ENCODE measurements at regions not wholly inside any gene's neighbourhood (a gene's known extent, or its start where the extent isn't known, plus 50 kb on each side); places are given as distances from the start of the nearest gene placed in this dataset.

DNA sequence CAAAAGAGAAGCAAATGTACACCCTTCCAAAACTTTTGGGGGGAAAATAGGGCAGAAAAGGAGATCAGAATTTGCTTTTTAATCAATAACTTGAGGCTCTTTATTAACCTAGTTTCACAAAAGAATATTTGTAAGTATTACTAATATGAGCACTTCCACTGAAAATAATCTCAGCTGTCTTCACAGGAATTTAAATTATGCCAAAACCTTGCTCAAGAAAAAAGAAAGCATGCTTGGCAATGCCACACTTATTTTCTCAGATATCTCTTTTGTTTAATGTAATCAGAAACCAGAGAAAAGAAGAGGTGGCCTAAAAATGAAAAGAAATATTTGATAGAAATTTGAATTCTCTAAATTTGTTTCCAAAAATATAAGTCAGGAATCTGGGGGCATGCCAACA lies 234.9 kb upstream of the GPC6 start:
- TF ChIP-seq, protein P1, sequence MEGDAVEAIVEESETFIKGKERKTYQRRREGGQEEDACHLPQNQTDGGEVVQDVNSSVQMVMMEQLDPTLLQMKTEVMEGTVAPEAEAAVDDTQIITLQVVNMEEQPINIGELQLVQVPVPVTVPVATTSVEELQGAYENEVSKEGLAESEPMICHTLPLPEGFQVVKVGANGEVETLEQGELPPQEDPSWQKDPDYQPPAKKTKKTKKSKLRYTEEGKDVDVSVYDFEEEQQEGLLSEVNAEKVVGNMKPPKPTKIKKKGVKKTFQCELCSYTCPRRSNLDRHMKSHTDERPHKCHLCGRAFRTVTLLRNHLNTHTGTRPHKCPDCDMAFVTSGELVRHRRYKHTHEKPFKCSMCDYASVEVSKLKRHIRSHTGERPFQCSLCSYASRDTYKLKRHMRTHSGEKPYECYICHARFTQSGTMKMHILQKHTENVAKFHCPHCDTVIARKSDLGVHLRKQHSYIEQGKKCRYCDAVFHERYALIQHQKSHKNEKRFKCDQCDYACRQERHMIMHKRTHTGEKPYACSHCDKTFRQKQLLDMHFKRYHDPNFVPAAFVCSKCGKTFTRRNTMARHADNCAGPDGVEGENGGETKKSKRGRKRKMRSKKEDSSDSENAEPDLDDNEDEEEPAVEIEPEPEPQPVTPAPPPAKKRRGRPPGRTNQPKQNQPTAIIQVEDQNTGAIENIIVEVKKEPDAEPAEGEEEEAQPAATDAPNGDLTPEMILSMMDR (IDR thresholded peaks at IDR 0.05) = no peak
- no peak for TF ChIP-seq POLR2A (IDR thresholded peaks at IDR 0.05)
